ENCODE measurements at regions not wholly inside any gene's neighbourhood (a gene's known extent, or its start where the extent isn't known, plus 50 kb on each side); places are given as distances from the start of the nearest gene placed in this dataset.

DNA sequence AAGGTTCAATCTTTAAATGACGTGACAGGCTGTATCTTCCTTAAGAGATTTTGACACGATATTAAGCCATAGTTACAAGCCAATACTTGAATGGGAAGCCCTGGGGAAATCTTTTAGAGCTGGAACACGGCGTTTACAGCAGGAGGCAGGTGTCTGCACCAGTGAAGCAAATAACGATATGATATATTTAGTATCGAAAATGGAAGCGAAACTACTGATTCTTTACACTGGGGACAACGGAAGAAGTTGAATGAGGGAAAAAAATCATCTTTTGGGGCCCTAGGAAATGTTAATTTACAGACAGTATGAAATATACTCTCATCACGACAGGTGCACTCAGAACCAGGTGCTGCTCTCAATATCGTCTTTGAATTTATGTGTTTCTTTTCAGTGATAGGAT lies 793.9 kb upstream of the PCDH20 start:
- no peak overlapping the region for H3K4me3 ChIP-seq (ENCODE audit: low read depth, low read length)
- TF ChIP-seq, protein P1, sequence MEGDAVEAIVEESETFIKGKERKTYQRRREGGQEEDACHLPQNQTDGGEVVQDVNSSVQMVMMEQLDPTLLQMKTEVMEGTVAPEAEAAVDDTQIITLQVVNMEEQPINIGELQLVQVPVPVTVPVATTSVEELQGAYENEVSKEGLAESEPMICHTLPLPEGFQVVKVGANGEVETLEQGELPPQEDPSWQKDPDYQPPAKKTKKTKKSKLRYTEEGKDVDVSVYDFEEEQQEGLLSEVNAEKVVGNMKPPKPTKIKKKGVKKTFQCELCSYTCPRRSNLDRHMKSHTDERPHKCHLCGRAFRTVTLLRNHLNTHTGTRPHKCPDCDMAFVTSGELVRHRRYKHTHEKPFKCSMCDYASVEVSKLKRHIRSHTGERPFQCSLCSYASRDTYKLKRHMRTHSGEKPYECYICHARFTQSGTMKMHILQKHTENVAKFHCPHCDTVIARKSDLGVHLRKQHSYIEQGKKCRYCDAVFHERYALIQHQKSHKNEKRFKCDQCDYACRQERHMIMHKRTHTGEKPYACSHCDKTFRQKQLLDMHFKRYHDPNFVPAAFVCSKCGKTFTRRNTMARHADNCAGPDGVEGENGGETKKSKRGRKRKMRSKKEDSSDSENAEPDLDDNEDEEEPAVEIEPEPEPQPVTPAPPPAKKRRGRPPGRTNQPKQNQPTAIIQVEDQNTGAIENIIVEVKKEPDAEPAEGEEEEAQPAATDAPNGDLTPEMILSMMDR (IDR thresholded peaks at IDR 0.05; ENCODE audit: insufficient read depth, low read length, missing control alignments), result no peak
- POLR2A ChIA-PET, result no interaction called here
- CTCF ChIA-PET, result no interaction called here
- DNase-seq (ENCODE audit: low read depth, low spot score), result no peak

DNA sequence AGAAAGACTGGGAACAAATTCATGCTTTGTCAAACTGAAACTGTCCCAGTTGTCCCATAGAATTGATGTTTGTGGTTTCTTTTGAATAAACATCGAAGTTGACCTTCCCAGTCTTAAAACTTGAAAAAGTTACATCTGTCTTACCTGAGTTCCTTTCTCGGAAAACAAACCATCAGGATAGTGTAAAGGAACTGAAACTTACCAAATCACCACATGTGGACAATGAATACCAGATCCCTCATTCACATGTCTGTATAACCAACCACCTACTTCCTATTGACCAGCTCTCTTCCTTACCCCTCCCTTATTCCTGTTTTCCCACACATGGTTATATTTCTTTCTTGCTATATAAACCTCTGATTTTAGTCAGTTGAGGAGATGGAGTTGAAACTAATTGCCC lies 791.7 kb upstream of the PCDH20 start:
- POLR2A ChIA-PET, result no interaction called here

DNA sequence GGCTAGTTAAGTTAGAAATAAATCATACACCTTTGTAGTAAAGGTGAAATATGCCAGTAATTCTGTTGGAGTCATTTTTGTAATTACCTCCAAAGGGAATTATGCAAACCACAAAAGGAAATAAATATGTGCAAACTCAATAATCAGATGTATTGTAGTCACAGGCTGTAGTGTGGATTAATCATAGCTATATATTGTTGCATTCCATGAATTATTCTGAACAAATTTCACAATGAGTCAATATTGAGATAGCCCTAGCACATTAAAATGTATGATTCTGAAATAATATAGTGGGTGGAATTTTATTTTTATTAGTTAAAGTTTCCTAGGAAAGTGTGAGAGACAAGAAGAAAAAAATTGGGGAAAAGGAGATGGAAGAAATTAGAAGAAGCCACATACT lies 790.5 kb upstream of the PCDH20 start:
- no peak overlapping the region for H3K4me3 ChIP-seq (ENCODE audit: low read depth, low read length)
- ChIA-PET POLR2A (no interaction called here), CTCF (no interaction called here)
- no peak for DNase-seq (ENCODE audit: low read depth, low spot score)
- TF ChIP-seq, protein P1 (IDR thresholded peaks at IDR 0.05; ENCODE audit: insufficient read depth, low read length, missing control alignments), result no peak

More for the DNA sequence above, 791.7 kb upstream of the PCDH20 start:
- DNase-seq (ENCODE audit: low read depth, low spot score), result no peak
- TF ChIP-seq, protein P1 (IDR thresholded peaks at IDR 0.05; ENCODE audit: insufficient read depth, low read length, missing control alignments), result no peak
- CTCF ChIA-PET, result no interaction called here
- H3K4me3 ChIP-seq (ENCODE audit: low read depth, low read length), result no peak overlapping the region

DNA sequence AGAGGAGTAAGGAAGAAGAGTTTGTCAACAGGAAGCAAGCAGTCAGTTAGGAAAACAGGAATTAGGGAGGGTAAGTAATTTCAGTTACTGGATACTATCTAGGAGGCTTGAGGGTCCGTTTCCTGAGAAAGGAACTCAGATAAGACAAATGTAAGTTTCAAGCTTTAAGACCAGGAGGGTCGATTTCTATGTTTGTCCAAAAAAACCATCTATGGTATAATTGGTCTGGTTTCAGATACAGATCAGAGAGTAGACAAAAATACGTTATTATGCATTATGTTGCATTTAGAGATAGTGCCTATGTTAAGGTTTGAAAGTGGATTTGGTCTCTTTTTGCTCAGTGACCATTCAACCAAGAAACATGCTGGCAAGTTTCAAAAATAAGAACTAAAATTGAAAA lies 789.6 kb upstream of the PCDH20 start:
- POLR2A ChIA-PET, result no interaction called here
- TF ChIP-seq, protein P1 (IDR thresholded peaks at IDR 0.05; ENCODE audit: insufficient read depth, low read length, missing control alignments), result no peak
- DNase-seq (ENCODE audit: low read depth, low spot score), result no peak
- no peak overlapping the region for H3K4me3 ChIP-seq (ENCODE audit: low read depth, low read length)
- CTCF ChIA-PET, result no interaction called here

DNA sequence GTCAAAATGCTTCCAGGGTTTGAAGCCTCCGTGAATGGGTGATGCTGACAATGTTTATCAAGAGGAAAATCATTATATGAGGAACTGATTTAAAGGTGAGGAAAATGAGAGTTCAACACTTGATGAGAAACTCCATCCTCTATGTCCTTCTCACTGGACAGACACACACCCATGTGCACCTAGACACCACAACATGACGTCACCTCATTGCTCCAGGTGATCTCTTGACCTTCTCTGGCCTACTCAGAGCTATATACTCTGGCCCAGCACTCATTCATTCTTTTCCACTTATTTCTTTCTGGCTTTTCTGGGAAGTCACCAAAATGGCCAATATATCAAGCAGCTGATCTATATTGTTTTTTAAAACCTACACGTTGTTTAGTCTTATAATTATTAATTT lies 778.7 kb upstream of the PCDH20 start:
- H3K4me3 ChIP-seq (ENCODE audit: low read depth, low read length), result no peak overlapping the region
- POLR2A ChIA-PET, result no interaction called here
- CTCF ChIA-PET, result no interaction called here
- TF ChIP-seq, protein P1 (IDR thresholded peaks at IDR 0.05; ENCODE audit: insufficient read depth, low read length, missing control alignments), result no peak
- no peak for DNase-seq (ENCODE audit: low read depth, low spot score)

DNA sequence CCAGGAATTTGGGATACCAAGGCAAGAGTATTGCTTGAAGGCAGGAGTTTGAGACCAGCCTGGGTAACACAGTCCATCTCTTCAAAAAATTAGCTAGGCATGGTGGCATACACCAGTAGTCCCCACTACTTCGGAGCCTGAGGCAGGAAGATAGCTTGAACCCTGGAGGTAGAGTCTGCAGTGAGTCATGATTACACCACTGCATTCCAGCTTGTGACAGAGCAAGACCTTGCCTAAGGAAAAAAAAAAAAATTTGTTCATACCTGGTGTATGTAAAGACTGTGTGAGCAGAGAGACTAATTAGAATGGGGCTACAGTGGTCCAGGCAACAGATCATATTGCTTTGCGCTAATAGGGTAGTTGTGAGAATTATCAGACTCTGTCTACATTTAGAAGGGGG lies 778.3 kb upstream of the PCDH20 start:
- ChIA-PET POLR2A (no interaction called here), CTCF (no interaction called here)
- TF ChIP-seq, protein P1 (IDR thresholded peaks at IDR 0.05; ENCODE audit: insufficient read depth, low read length, missing control alignments), result no peak
- no peak overlapping the region for H3K4me3 ChIP-seq (ENCODE audit: low read depth, low read length)
- DNase-seq (ENCODE audit: low read depth, low spot score), result no peak
